Right lobe of liver (tissue), 4 donors: ENCODE measurements at regions not wholly inside any gene's neighbourhood (a gene's known extent, or its start where the extent isn't known, plus 50 kb on each side); places are given as distances from the start of the nearest gene placed in this dataset.

Source experiments
- CTCF ChIP-seq, 4 donors: fragments of 200-600 bp in 3 of 4; fragments of 450-650 bp in 1 of 4; IDR thresholded peaks; one replicate each; pipeline versions ENCODE4 v1.5.1 to v1.8.0; 2016 to 2022; ENCODE audit warnings: antibody characterized with exemption in 4 of 4, mild to moderate bottlenecking in 2 of 4
- POLR2A ChIP-seq: fragments of 450-650 bp; IDR thresholded peaks from one replicate; pipeline ENCODE4 v1.6.1; 2017; ENCODE audit warnings: antibody characterized with exemption, mild to moderate bottlenecking
- donor health status: DM: no; HTN: no; CAD: no.
- donor health status: DM: no; HTN: no; CAD: no.
- donor health status: DM: no; HTN: yes; CAD: no.

- TF ChIP-seq CTCF (IDR thresholded peaks at IDR 0.05) = no peak
- TF ChIP-seq POLR2A = no peak
Measured at GRCh38 chr2:194443926-194444325, 1213.1 kb upstream of the SLC39A10 start.
